HL-60 (cell line): ENCODE measurements at regions not wholly inside any gene's neighbourhood (a gene's known extent, or its start where the extent isn't known, plus 50 kb on each side); places are given as distances from the start of the nearest gene placed in this dataset.

Experiments used
- CTCF ChIP-seq: IDR thresholded peaks from one replicate; pipeline ENCODE4 v1.5.1; 2011; ENCODE audit warnings: low read length, control low read depth, inconsistent platforms; ENCODE audit not compliant: insufficient read depth
- GABPA ChIP-seq: IDR thresholded peaks from 2 replicates; pipeline ENCODE4 v1.6.1; 2012; ENCODE audit warnings: low read depth
- POLR2AphosphoS5 ChIP-seq: IDR thresholded peaks from 2 replicates; pipeline ENCODE4 v1.6.1; 2012; ENCODE audit warnings: low read depth
- REST ChIP-seq: IDR thresholded peaks from 2 replicates; pipeline ENCODE4 v1.6.1; 2012; ENCODE audit warnings: low read depth; ENCODE audit not compliant: insufficient replicate concordance

GRCh38 chr6:63410435-63411426 lies 90.9 kb upstream of the LGSN start:
- no peak for TF ChIP-seq CTCF
- no peak for TF ChIP-seq REST
- no peak for TF ChIP-seq GABPA
- no peak for TF ChIP-seq POLR2AphosphoS5
